Coronary artery (tissue), 2 donors: ENCODE measurements at regions not wholly inside any gene's neighbourhood (a gene's known extent, or its start where the extent isn't known, plus 50 kb on each side); places are given as distances from the start of the nearest gene placed in this dataset.

Experiments
- DNase-seq: peaks from one replicate; pipeline ENCODE4 v3.0.0-alpha.2; 2017; ENCODE audit warnings: low spot score
- H3K27ac ChIP-seq, 2 donors: fragments of 200-600 bp; sonication (generic); one replicate each; pipeline ENCODE4 v1.5.1; 2016 to 2019
- H3K4me3 ChIP-seq: fragments of 200-600 bp; sonication (generic); 2 replicates; pipeline ENCODE4 v1.5.1; 2016; ENCODE audit warnings: mild to moderate bottlenecking, moderate library complexity
- CTCF ChIP-seq: fragments of 200-600 bp; sonication (generic); IDR thresholded peaks from one replicate; pipeline ENCODE4 v1.5.1; 2019; ENCODE audit warnings: antibody characterized with exemption

GRCh38 chr2:105959357-105959756 is 214.6 kb downstream of the NCK2 start:
- Histone ChIP-seq H3K4me3 (no peak overlapping the region), H3K27ac (no peak overlapping the region)
- DNase-seq, result no peak
- TF ChIP-seq CTCF, result no peak

GRCh38 chr2:105954891-105955290 is 210.2 kb downstream of the NCK2 start:
- Histone ChIP-seq H3K27ac (no peak overlapping the region), H3K4me3 (no peak overlapping the region)
- TF ChIP-seq CTCF, result no peak
- no peak for DNase-seq

GRCh38 chr2:105953942-105954341 is 209.2 kb downstream of the NCK2 start:
- no peak for DNase-seq
- no peak for TF ChIP-seq CTCF
- Histone ChIP-seq H3K4me3 (no peak overlapping the region), H3K27ac (no peak overlapping the region)

- Histone ChIP-seq H3K27ac (no peak overlapping the region), H3K4me3 (no peak overlapping the region)
- no peak for DNase-seq
- TF ChIP-seq CTCF, result no peak
Measured at GRCh38 chr2:105952131-105952530, 207.4 kb downstream of the NCK2 start.

- TF ChIP-seq CTCF, result no peak
- no peak overlapping the region for H3K4me3 ChIP-seq
- DNase-seq, result no peak
- no peak overlapping the region for H3K27ac ChIP-seq
Measured at GRCh38 chr2:105951384-105951694, 206.6 kb downstream of the NCK2 start.

- Histone ChIP-seq H3K27ac (no peak overlapping the region), H3K4me3 (no peak overlapping the region)
- no peak for TF ChIP-seq CTCF
- no peak for DNase-seq
Measured at GRCh38 chr2:105950521-105951383, 206.0 kb downstream of the NCK2 start.

- Histone ChIP-seq H3K4me3 (no peak overlapping the region), H3K27ac (no peak overlapping the region)
- no peak for TF ChIP-seq CTCF
- DNase-seq, result no peak
Measured at GRCh38 chr2:105943977-105944376, 199.3 kb downstream of the NCK2 start.
